ENCODE measurements at regions not wholly inside any gene's neighbourhood (a gene's known extent, or its start where the extent isn't known, plus 50 kb on each side); places are given as distances from the start of the nearest gene placed in this dataset.
"Not testable (repeated sequence)": the region's sequence is repeated elsewhere in the genome, so short reads cannot be mapped to it uniquely, and the experiment has no call there.

- Histone ChIP-seq H3K36me3 (ENCODE audit: control insufficient read depth in 1 of 2, insufficient read depth in 2 of 2, low read length in 1 of 2) (no peaks in the 10 kb centered on the region), H3K4me3 (ENCODE audit: low read length in 2 of 2) (no peak overlapping the region), H3K9me3 (ENCODE audit: control insufficient read depth, low read length) (peaks cover 7% of the 10 kb centered on the region), H3K27me3 (ENCODE audit: control insufficient read depth in 1 of 2, insufficient read depth in 2 of 2, low read length in 1 of 2) (no peaks in the 10 kb centered on the region), H3K4me1 (ENCODE audit: control insufficient read depth in 1 of 2, insufficient read depth in 2 of 2, low read length in 2 of 2) (no peaks in the 10 kb centered on the region), H3K27ac (ENCODE audit: low read depth in 1 of 2, low read length in 2 of 2) (no peak overlapping the region)
- WGBS, 2 donors = 81 to 89% methylated on average over 4 of the region's 4 CpGs
- intact Hi-C loops (cut with DNase I) = no loop called here
- no peak for DNase-seq
- no peak for ATAC-seq (ENCODE audit: low FRiP score)
These were observed 108.7 kb upstream of the SLC39A10 start for GRCh38 chr2:195548198-195548940.

DNA sequence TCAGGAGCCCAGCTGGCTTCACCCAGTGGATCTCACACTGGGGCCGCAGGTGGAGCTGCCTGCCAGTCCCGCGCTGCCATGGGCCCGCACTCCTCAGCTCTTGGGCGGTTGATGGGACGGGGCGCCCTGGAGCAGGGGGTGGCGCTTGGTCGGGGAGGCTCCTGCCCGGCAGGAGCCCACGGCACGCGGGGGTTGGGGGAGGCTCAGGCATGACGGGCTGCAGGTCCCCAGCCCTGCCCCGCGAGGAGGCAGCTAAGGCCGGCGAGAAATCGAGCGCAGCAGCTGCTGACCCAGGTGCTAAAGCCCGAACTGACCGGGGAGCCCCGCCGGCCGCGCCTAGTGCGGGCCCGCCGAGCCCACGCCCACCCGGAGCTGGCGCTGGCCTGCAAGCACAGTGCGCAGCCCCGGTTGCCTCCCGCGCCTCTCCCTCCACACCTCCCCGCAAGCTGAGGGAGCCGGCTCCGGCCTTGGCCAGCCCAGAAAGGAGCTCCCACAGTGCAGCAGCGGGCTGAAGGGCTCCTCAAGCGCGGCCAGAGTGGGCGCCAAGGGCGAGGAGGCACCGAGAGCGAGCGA, 109.7 kb upstream of the SLC39A10 start:
- intact Hi-C loops (cut with DNase I); H3K9me3 ChIP-seq (ENCODE audit: control insufficient read depth, low read length); H3K4me1 ChIP-seq (ENCODE audit: control insufficient read depth in 1 of 2, insufficient read depth in 2 of 2, low read length in 2 of 2); H3K27ac ChIP-seq (ENCODE audit: low read depth in 1 of 2, low read length in 2 of 2); DNase-seq; ATAC-seq (ENCODE audit: low FRiP score); H3K4me3 ChIP-seq (ENCODE audit: low read length in 2 of 2); H3K27me3 ChIP-seq (ENCODE audit: control insufficient read depth in 1 of 2, insufficient read depth in 2 of 2, low read length in 1 of 2); H3K36me3 ChIP-seq (ENCODE audit: control insufficient read depth in 1 of 2, insufficient read depth in 2 of 2, low read length in 1 of 2): not testable (repeated sequence)
- 85 to 89% methylated on average over 43 to 47 of the region's 47 CpGs for WGBS, 2 donors

- no peaks in the 10 kb centered on the region for H3K4me1 ChIP-seq (ENCODE audit: control insufficient read depth in 1 of 2, insufficient read depth in 2 of 2, low read length in 2 of 2)
- no peaks in the 10 kb centered on the region for H3K27me3 ChIP-seq (ENCODE audit: control insufficient read depth in 1 of 2, insufficient read depth in 2 of 2, low read length in 1 of 2)
- peaks cover 7% of the 10 kb centered on the region for H3K9me3 ChIP-seq (ENCODE audit: control insufficient read depth, low read length)
- no peak for DNase-seq
- ATAC-seq (ENCODE audit: low FRiP score) = no peak
- 76 to 79% methylated on average over 3 of the region's 3 CpGs for WGBS, 2 donors
- no peak overlapping the region for H3K4me3 ChIP-seq (ENCODE audit: low read length in 2 of 2)
- H3K27ac ChIP-seq (ENCODE audit: low read depth in 1 of 2, low read length in 2 of 2) = no peak overlapping the region
- H3K36me3 ChIP-seq (ENCODE audit: control insufficient read depth in 1 of 2, insufficient read depth in 2 of 2, low read length in 1 of 2) = no peaks in the 10 kb centered on the region
- intact Hi-C loops (cut with DNase I) = no loop called here
These were observed 111.2 kb upstream of the SLC39A10 start for GRCh38 chr2:195545811-195546210.

GRCh38 chr2:195543902-195544894, 112.8 kb upstream of the SLC39A10 start:
- WGBS, 2 donors = 85 to 87% methylated on average over 11 of the region's 11 CpGs
- Histone ChIP-seq H3K4me1 (ENCODE audit: control insufficient read depth in 1 of 2, insufficient read depth in 2 of 2, low read length in 2 of 2) (no peaks in the 10 kb centered on the region), H3K27ac (ENCODE audit: low read depth in 1 of 2, low read length in 2 of 2) (no peak overlapping the region), H3K9me3 (ENCODE audit: control insufficient read depth, low read length) (peaks cover 7% of the 10 kb centered on the region), H3K36me3 (ENCODE audit: control insufficient read depth in 1 of 2, insufficient read depth in 2 of 2, low read length in 1 of 2) (no peaks in the 10 kb centered on the region), H3K4me3 (ENCODE audit: low read length in 2 of 2) (no peak overlapping the region), H3K27me3 (ENCODE audit: control insufficient read depth in 1 of 2, insufficient read depth in 2 of 2, low read length in 1 of 2) (no peaks in the 10 kb centered on the region)
- DNase-seq (no peak), ATAC-seq (ENCODE audit: low FRiP score) (no peak)
- intact Hi-C loops (cut with DNase I) = no loop called here

DNA sequence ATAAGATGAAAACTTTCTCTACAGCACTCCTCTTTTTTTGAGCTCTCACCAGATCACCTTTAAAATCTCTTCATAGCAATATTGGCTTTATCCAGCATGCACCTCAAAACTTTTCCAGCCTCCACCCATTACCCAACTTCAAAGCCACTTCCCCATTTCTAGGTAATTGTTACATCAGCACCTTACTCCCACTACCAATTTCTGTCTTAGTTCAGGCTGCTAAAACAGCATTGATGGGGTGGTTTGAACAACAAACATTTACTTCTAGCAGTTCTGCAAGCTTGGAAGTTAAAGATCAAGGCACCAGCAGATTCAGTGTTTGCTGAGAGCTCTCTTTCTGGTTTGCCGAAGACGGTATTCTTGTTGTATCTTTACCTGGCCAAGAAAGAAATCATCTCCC, 114.0 kb upstream of the SLC39A10 start:
- Histone ChIP-seq H3K27ac (ENCODE audit: low read depth in 1 of 2, low read length in 2 of 2) (no peak overlapping the region), H3K4me3 (ENCODE audit: low read length in 2 of 2) (no peak overlapping the region), H3K9me3 (ENCODE audit: control insufficient read depth, low read length) (no peaks in the 10 kb centered on the region), H3K27me3 (ENCODE audit: control insufficient read depth in 1 of 2, insufficient read depth in 2 of 2, low read length in 1 of 2) (no peaks in the 10 kb centered on the region), H3K4me1 (ENCODE audit: control insufficient read depth in 1 of 2, insufficient read depth in 2 of 2, low read length in 2 of 2) (no peaks in the 10 kb centered on the region), H3K36me3 (ENCODE audit: control insufficient read depth in 1 of 2, insufficient read depth in 2 of 2, low read length in 1 of 2) (no peaks in the 10 kb centered on the region)
- DNase-seq = no peak
- no peak for ATAC-seq (ENCODE audit: low FRiP score)
- intact Hi-C loops (cut with DNase I) = no loop called here
- 97 to 98% methylated on average over 2 of the region's 2 CpGs for WGBS, 2 donors

- DNase-seq = no peak
- Histone ChIP-seq H3K27me3 (ENCODE audit: control insufficient read depth in 1 of 2, insufficient read depth in 2 of 2, low read length in 1 of 2) (no peaks in the 10 kb centered on the region), H3K4me1 (ENCODE audit: control insufficient read depth in 1 of 2, insufficient read depth in 2 of 2, low read length in 2 of 2) (no peaks in the 10 kb centered on the region), H3K27ac (ENCODE audit: low read depth in 1 of 2, low read length in 2 of 2) (no peak overlapping the region), H3K4me3 (ENCODE audit: low read length in 2 of 2) (no peak overlapping the region), H3K9me3 (ENCODE audit: control insufficient read depth, low read length) (no peaks in the 10 kb centered on the region), H3K36me3 (ENCODE audit: control insufficient read depth in 1 of 2, insufficient read depth in 2 of 2, low read length in 1 of 2) (no peaks in the 10 kb centered on the region)
- intact Hi-C loops (cut with DNase I) = no loop called here
- no peak for ATAC-seq (ENCODE audit: low FRiP score)
- 71 to 74% methylated on average over 4 of the region's 4 CpGs for WGBS, 2 donors
These were observed 115.0 kb upstream of the SLC39A10 start for GRCh38 chr2:195542067-195542466.

DNA sequence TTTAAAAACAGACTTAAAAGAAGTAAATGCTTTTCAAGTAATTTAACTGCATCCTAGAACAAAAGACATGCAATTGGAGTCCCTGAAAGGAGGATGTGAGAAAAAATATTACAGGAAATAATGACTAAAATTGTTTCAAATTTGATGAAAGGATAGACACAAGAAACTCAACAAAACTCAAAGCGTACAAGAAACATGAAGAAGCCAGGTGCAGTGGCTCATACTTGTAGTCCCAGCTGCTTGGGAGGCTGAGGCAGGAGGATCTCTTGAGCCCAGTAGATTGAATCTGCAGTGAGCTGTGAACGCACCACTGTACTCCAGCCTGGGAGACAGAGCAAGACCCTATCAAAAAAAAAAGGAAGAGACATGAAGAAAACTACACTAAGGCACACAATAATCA, 118.1 kb upstream of the SLC39A10 start:
- ATAC-seq (ENCODE audit: low FRiP score) = no peak
- Histone ChIP-seq H3K9me3 (ENCODE audit: control insufficient read depth, low read length) (no peaks in the 10 kb centered on the region), H3K4me3 (ENCODE audit: low read length in 2 of 2) (no peak overlapping the region), H3K27me3 (ENCODE audit: control insufficient read depth in 1 of 2, insufficient read depth in 2 of 2, low read length in 1 of 2) (no peaks in the 10 kb centered on the region), H3K27ac (ENCODE audit: low read depth in 1 of 2, low read length in 2 of 2) (no peak overlapping the region), H3K36me3 (ENCODE audit: control insufficient read depth in 1 of 2, insufficient read depth in 2 of 2, low read length in 1 of 2) (no peaks in the 10 kb centered on the region), H3K4me1 (ENCODE audit: control insufficient read depth in 1 of 2, insufficient read depth in 2 of 2, low read length in 2 of 2) (peaks cover 0 to 3% of the 10 kb centered on the region in 2 donors)
- 97 to 100% methylated on average over 2 of the region's 2 CpGs for WGBS, 2 donors
- intact Hi-C loops (cut with DNase I) = no loop called here
- DNase-seq = no peak

- Histone ChIP-seq H3K27ac (ENCODE audit: low read depth in 1 of 2, low read length in 2 of 2) (no peak overlapping the region), H3K9me3 (ENCODE audit: control insufficient read depth, low read length) (no peaks in the 10 kb centered on the region), H3K27me3 (ENCODE audit: control insufficient read depth in 1 of 2, insufficient read depth in 2 of 2, low read length in 1 of 2) (no peaks in the 10 kb centered on the region), H3K4me1 (ENCODE audit: control insufficient read depth in 1 of 2, insufficient read depth in 2 of 2, low read length in 2 of 2) (peaks cover 1 to 3% of the 10 kb centered on the region in 2 donors), H3K36me3 (ENCODE audit: control insufficient read depth in 1 of 2, insufficient read depth in 2 of 2, low read length in 1 of 2) (no peaks in the 10 kb centered on the region), H3K4me3 (ENCODE audit: low read length in 2 of 2) (no peak overlapping the region)
- 83 to 90% methylated on average over 3 of the region's 3 CpGs for WGBS, 2 donors
- DNase-seq (no peak), ATAC-seq (ENCODE audit: low FRiP score) (no peak)
- intact Hi-C loops (cut with DNase I) = no loop called here
These were observed 119.2 kb upstream of the SLC39A10 start for GRCh38 chr2:195537811-195538210.

Measured in aorta (tissue), 5 donors.